Head of caudate nucleus (tissue), 42 donors: ENCODE measurements at regions not wholly inside any gene's neighbourhood (a gene's known extent, or its start where the extent isn't known, plus 50 kb on each side); places are given as distances from the start of the nearest gene placed in this dataset.

Experiments used
- DNase-seq, 42 donors: peaks; one replicate each; pipeline versions ENCODE4 v3.0.0 to v3.0.0-alpha.2; 2020 to 2021; ENCODE audit warnings: mixed read lengths in 7 of 42
- intact Hi-C: fragments of 100-400 bp; cut with DNase I; formaldehyde crosslinking; loops from one replicate; pipeline ENCODE4 v1.15.0; 2022

GRCh38 chr20:37643400-37643799 is 50.4 kb upstream of the CTNNBL1 start:
- DNase-seq: no peak

GRCh38 chr20:37642246-37642645 is 51.6 kb upstream of the CTNNBL1 start:
- DNase-seq: no peak
- intact Hi-C loops: no loop called here

More at GRCh38 chr20:37643400-37643799, 50.4 kb upstream of the CTNNBL1 start:
- intact Hi-C loops: no loop called here

GRCh38 chr20:37640600-37641561 is 52.9 kb upstream of the CTNNBL1 start:
- intact Hi-C loops: no loop called here
- DNase-seq: no peak

GRCh38 chr20:37638527-37638926 is 55.3 kb upstream of the CTNNBL1 start:
- intact Hi-C loops: no loop called here

GRCh38 chr20:37636977-37637376 is 56.9 kb upstream of the CTNNBL1 start:
- intact Hi-C loops: no loop called here
- DNase-seq: no peak

More at GRCh38 chr20:37638527-37638926, 55.3 kb upstream of the CTNNBL1 start:
- DNase-seq: no peak

- no peak for DNase-seq
- intact Hi-C loops: no loop called here
Observed at GRCh38 chr20:37636212-37636975, 57.4 kb upstream of the CTNNBL1 start.

- DNase-seq: no peak
- intact Hi-C loops: no loop called here
Observed at GRCh38 chr20:37630993-37631392, 62.8 kb upstream of the CTNNBL1 start.

- intact Hi-C loops: no loop called here
- DNase-seq: no peak
Observed at GRCh38 chr20:37630166-37630565, 63.7 kb upstream of the CTNNBL1 start.

GRCh38 chr20:37627767-37628130 is 66.1 kb upstream of the CTNNBL1 start:
- intact Hi-C loops: no loop called here
- DNase-seq: no peak

- peak in 31 of 42 donors; percentile 3 to 61 (median 26) for DNase-seq
- intact Hi-C loops: no loop called here
Observed at GRCh38 chr20:37627060-37627766, 66.6 kb upstream of the CTNNBL1 start.

- no peak for DNase-seq
- intact Hi-C loops: no loop called here
Observed at GRCh38 chr20:37624963-37625362, 68.9 kb upstream of the CTNNBL1 start.

GRCh38 chr20:37622728-37623127 is 71.1 kb upstream of the CTNNBL1 start:
- DNase-seq: no peak
- intact Hi-C loops: no loop called here

GRCh38 chr20:37619496-37619895 is 74.3 kb upstream of the CTNNBL1 start:
- no peak for DNase-seq
- intact Hi-C loops: no loop called here

- intact Hi-C loops: no loop called here
- DNase-seq: no peak
Observed at GRCh38 chr20:37616110-37616425, 77.8 kb upstream of the CTNNBL1 start.

GRCh38 chr20:37615340-37616109 is 78.3 kb upstream of the CTNNBL1 start:
- intact Hi-C loops: no loop called here
- DNase-seq: peak in 25 of 42 donors; percentile 6 to 85 (median 38)

GRCh38 chr20:37611852-37612251 is 82.0 kb upstream of the CTNNBL1 start:
- no peak for DNase-seq
- intact Hi-C loops: no loop called here

GRCh38 chr20:37611346-37611745 is 82.5 kb upstream of the CTNNBL1 start:
- no peak for DNase-seq
- intact Hi-C loops: no loop called here

- intact Hi-C loops: no loop called here
- no peak for DNase-seq
Observed at GRCh38 chr20:37610203-37610798, 82.6 kb upstream of the BLCAP start.

GRCh38 chr20:37602634-37603033 is 75.0 kb upstream of the BLCAP start:
- no peak for DNase-seq
- intact Hi-C loops: no loop called here
